ENCODE measurements at regions not wholly inside any gene's neighbourhood (a gene's known extent, or its start where the extent isn't known, plus 50 kb on each side); places are given as distances from the start of the nearest gene placed in this dataset.

GRCh38 chr5:117880932-117881331 lies 1107.4 kb downstream of the DTWD2 start:
- no peak overlapping the region for H3K27ac Mint-ChIP-seq
- Histone ChIP-seq H4K20me1 (replicated peaks; ENCODE audit: insufficient read depth) (no peaks in the 10 kb centered on the region), H3K36me3 (ENCODE audit: insufficient read depth) (no peaks in the 10 kb centered on the region), H2AFZ (no peak overlapping the region), H3K4me1 (ENCODE audit: insufficient read depth) (no peaks in the 10 kb centered on the region), H3K4me3 (no peak overlapping the region), H3F3A (replicated peaks; ENCODE audit: low read depth) (no peaks in the 10 kb centered on the region), H3K27me3 (ENCODE audit: insufficient read depth) (no peaks in the 10 kb centered on the region), H3K27ac (ENCODE audit: low read depth) (no peak overlapping the region), H3K9me2 (ENCODE audit: insufficient read depth) (no peaks in the 10 kb centered on the region), H3K4me2 (no peak overlapping the region), H3K79me2 (replicated peaks; ENCODE audit: insufficient read depth) (no peaks in the 10 kb centered on the region)
- no peaks in the 10 kb centered on the region for H3K9me3 Mint-ChIP-seq
- H3K4me3 Mint-ChIP-seq = no peak overlapping the region
- no peaks in the 10 kb centered on the region for H3K4me1 Mint-ChIP-seq
- H3K27me3 Mint-ChIP-seq (ENCODE audit: insufficient read depth, low read depth, poor library complexity) = no peaks in the 10 kb centered on the region
- DNase-seq (ENCODE audit: low spot score) (no peak), ATAC-seq (no peak)
- H3K36me3 Mint-ChIP-seq (ENCODE audit: low read depth) = no peaks in the 10 kb centered on the region
- TF ChIP-seq STAT1 (IDR thresholded peaks at IDR 0.05; ENCODE audit: unreplicated experiment) (no peak), POLR2AphosphoS5 (IDR thresholded peaks at IDR 0.05; ENCODE audit: low read depth) (no peak), EZH2phosphoT487 (IDR thresholded peaks at IDR 0.05; ENCODE audit: unreplicated experiment) (no peak), ETS1 (IDR thresholded peaks at IDR 0.05) (no peak), ZNF331 (CRISPR knock-in tag; IDR thresholded peaks at IDR 0.05; ENCODE audit: low read depth) (no peak), ZNF462 (CRISPR knock-in tag; IDR thresholded peaks at IDR 0.05) (no peak), NANOG (IDR thresholded peaks at IDR 0.05; ENCODE audit: borderline replicate concordance) (no peak), CREB1 (CRISPR knock-in tag; IDR thresholded peaks at IDR 0.05; ENCODE audit: low read depth) (no peak), REST (IDR thresholded peaks at IDR 0.05; ENCODE audit: unreplicated experiment) (no peak)

Data from GM23338 (cell line).